ENCODE measurements at regions not wholly inside any gene's neighbourhood (a gene's known extent, or its start where the extent isn't known, plus 50 kb on each side); places are given as distances from the start of the nearest gene placed in this dataset.

GRCh38 chr5:82480331-82480730, 202.2 kb upstream of the RPS23 start:
- TF ChIP-seq POLR2A (conservative IDR thresholded peaks at IDR 0.05) (no peak), MXI1 (IDR thresholded peaks at IDR 0.05; ENCODE audit: low read depth, low read length) (no peak), NRF1 (conservative IDR thresholded peaks at IDR 0.05 in 1 of 2, IDR thresholded peaks at IDR 0.05 in 1 of 2) (no peak), BRD4 (IDR thresholded peaks at IDR 0.05) (no peak), ATF3 (IDR thresholded peaks at IDR 0.05) (no peak), ATF3 (CRISPR knock-in tag; conservative IDR thresholded peaks at IDR 0.05) (no peak), ZNF24 (IDR thresholded peaks at IDR 0.05) (no peak), HES1 (IDR thresholded peaks at IDR 0.05; ENCODE audit: low read depth) (no peak), ZNF639 (CRISPR knock-in tag; conservative IDR thresholded peaks at IDR 0.05 in 1 of 2, IDR thresholded peaks at IDR 0.05 in 1 of 2) (no peak), CTCF (IDR thresholded peaks at IDR 0.05 in 2 of 3, conservative IDR thresholded peaks at IDR 0.05 in 1 of 3; ENCODE audit: insufficient read depth in 2 of 3, low read depth in 1 of 3, low read length in 3 of 3) (no peak)
